Glomerular visceral epithelial cell (primary cell): ENCODE measurements at regions not wholly inside any gene's neighbourhood (a gene's known extent, or its start where the extent isn't known, plus 50 kb on each side); places are given as distances from the start of the nearest gene placed in this dataset.
"Not testable (repeated sequence)": the region's sequence is repeated elsewhere in the genome, so short reads cannot be mapped to it uniquely, and the experiment has no call there.

Experiments used
- DNase-seq: peaks from one replicate; pipeline ENCODE4 v3.0.0-alpha.2; 2016; ENCODE audit errors: extremely low spot score

DNA sequence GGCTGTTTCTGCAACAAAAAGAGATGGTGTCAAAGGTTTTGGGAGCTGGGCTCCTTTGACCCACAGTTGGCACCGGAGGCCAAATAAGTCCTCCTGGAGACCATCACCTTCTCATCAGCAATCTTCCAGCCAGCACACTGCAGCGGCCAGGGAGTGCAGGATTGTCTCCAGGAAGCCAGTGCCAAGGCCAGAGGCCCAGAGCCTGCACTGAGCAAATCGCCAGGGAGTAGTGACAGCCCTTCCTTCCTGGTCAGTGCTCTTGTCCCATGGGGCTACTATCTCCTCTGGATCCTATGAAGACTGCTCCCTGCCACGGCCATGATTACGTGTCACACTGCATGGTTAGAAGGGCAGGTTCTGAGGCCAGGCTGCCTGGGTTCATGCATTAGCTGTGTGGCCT lies 134.3 kb upstream of the CRHR1 start:
- DNase-seq = no peak

DNA sequence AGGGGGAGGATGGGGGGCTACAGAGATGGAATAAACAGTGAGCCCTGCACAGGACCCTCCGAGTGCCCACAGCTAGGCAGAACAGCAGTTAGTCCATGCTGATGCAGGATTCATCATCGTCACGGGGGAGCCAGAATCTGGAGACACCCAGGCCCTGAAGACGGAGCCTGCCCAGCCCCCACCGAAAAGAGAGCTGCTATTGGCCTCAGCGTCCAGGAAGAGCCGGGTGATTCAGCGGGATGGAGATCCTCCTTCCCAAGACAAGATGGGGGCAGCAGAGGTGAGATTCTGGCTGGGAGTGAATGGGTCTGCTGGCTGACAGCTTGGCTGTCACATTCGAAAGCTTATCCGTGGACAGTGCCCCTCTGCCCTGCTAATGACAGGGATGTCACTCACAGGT lies 133.6 kb upstream of the CRHR1 start:
- DNase-seq = no peak

DNA sequence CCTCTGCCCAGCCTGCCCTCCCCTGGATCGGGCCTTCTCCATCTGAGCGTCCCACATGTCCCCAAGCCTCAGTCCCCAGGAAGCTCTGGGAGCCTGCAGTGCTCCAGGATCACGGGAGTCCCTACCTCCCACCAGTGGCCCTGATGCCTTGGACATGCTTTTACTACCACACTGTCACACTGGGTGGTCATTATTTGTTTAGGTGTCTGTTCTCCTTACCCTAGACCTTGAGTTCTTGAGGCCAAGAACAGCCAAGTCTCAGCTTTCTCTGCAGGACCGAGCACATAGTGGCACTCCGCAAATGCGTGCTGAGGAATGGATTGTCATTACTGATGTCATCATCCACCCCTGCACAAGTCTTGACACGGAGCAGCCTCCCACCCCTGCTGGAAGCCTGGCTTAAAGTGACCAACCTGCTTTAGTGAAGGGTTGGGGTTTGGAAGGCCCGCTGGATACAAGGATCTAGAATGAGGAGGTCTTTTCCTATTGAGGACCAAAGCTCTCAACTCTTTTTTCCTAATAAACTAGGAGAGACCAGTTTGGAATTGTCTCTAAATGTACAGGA lies 132.9 kb upstream of the CRHR1 start:
- no peak for DNase-seq

DNA sequence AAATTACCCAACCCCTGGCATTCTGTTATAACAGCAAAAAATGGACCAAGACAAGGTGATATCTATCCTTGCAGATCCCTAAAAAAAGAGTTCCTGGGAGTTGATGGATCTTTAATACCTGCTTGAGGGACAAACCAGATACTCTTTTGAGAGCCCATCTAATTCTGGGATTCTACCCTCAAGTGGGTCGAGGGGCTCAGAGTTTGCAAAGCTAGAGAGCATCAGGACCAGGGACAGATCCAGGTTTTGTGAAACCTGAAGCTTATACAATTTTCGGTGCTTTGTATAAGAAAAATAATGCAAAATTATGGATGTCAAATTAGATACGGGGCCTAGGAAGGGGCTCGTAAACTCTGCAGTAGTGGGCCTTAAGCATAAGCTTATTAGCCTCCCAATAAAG lies 130.5 kb upstream of the CRHR1 start:
- DNase-seq = no peak

DNA sequence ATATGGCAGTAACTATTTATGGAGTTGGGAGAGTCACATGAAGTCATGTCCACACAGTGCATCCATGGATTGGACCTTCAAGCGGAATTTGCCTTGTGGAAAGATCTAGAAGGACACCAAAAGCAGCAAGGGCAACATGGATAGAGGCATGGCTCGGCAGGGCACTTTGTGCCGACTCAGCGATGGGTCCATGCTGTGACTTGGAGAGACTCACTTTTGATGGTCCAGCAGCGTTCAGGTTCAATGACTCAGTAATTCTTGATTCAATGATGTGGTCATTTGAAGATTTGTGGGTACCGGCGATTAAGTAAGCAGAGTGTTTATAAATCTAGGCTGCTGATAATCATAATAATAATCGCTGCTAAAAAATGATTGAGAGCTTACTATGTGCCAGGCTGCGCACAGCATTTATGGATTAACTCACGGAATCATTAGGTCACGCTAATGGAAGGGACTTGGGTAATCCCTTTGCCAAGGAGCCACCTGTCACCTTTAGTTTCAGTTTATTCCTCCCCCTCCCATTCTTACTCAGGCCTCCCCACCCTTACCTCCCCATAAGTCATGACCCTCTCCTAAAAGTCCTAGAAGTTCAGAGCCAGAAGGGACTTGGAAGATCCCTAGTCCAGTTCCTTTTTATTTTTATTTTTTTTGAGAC lies 127.5 kb upstream of the CRHR1 start:
- DNase-seq = no peak

DNA sequence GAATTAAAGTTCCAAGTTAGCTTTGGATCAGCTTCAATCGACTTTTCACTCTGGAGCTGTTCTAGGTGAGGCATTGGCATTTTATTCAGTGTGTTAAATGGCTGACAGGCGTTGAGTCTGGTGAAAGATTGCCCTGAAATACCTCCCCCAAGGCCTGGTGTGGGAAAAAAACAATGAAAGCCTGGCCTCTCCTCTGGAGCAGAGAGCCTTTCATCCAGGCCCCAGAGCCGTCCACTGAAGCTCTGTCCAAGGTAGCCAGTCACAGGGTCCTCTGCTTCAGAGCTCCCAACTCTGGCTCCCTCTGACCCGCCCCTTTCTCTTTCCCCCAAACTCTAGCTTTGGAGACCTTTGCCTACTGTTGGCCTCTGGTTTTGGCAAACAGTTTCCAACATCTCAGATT lies 123.6 kb upstream of the CRHR1 start:
- no peak for DNase-seq

DNA sequence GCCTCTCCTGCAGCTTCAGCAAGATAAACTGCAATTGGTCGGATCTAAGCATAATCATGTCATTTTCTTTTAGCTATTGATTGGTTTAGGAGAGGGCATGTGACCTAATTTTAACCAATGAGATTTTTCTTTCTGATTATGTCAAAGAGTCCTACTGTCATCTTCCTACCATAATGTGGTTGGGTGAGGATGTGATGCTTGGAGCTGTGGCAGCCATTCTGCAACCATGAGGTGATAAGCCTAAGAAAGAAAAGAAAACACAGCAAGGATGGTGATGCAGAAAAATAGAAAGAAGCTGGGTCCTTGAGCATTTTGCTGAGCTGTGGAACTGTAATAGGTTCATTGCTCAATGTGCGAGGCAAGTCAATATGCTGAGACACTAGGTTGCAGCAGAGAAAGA lies 121.7 kb upstream of the CRHR1 start:
- DNase-seq = no peak

DNA sequence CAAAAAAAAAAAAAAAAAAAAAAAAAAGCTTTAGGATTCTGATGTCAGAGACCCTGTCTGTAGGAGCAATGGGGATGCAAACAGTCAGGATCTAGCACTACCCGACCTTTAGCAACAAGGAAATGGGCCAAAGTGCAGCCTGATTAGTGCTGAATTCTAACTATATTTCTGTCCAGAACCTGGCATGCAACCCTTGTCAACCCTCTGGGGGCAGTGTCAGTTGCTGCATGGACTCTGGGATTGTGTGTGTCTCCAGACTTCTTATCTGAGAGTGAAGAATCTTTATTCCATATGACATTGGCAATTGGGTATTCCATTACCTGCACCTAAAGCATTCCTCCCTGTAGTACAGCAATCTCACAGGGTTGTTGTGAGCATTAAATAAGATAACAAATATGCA lies 120.3 kb upstream of the CRHR1 start:
- no peak for DNase-seq

DNA sequence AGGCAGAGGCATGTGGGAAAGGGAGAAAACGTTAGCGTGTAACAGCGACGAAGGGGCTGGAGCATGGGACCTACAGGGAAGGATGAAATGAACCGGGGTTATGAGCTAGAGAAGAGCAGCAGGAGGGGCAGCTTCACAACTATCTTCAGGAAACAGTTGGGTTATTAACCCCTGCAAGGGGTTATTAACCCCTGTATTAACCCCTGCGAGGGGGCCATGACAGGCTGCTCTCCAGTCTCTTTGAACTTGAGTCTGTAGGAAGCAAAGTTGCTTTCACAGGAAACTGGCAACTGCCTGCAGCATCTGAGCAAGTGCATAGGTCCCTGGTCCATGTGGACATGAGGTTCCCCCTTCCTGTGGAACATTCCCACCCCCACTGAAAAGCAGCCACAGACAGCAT lies 119.2 kb upstream of the CRHR1 start:
- DNase-seq = no peak

DNA sequence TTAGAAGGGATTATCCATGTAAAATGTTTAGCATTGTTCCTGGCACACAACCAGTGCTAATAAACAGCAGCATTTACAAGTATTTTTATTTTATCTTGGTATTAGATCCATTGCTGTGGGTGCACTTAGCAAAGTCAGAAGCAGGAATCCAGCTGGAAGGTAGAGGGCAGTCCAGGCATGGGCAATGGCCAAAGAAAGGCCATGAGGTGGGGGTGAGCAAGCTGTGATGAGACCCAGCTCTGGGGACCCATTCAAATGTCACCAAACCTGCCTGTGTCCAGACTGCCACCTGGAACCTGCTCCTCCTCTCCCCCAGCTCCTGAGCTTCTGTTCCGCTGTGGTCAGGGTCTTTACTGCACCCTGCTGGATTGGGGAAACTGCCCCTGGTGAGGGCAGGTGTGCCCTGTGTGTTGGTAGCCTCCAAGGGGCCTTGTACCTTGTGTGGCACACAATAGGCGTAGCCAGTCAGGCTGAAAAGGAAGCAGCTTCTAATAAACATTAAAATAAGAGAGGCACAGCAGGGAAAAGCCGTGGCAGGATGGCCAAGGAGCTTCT lies 118.0 kb upstream of the CRHR1 start:
- DNase-seq = no peak

DNA sequence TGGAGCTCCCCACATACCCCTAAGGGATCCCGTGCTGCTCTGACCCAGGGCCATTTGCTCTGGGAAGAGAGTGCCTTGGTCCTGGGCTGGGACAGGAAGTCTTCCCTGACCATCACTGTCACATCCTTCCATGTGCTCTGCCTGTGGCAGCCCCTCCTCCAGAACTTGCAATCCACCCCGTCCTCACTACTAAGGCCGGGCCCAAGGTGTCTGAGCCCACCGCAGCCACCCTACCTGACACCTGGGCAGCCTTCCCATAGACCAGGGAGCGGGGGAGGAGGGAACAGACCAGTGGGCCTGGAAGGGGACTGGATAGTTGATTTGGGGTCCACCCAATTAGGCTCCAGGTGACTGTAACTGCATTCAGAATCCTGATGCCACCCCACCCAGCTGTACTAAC lies 117.5 kb upstream of the CRHR1 start:
- no peak for DNase-seq

DNA sequence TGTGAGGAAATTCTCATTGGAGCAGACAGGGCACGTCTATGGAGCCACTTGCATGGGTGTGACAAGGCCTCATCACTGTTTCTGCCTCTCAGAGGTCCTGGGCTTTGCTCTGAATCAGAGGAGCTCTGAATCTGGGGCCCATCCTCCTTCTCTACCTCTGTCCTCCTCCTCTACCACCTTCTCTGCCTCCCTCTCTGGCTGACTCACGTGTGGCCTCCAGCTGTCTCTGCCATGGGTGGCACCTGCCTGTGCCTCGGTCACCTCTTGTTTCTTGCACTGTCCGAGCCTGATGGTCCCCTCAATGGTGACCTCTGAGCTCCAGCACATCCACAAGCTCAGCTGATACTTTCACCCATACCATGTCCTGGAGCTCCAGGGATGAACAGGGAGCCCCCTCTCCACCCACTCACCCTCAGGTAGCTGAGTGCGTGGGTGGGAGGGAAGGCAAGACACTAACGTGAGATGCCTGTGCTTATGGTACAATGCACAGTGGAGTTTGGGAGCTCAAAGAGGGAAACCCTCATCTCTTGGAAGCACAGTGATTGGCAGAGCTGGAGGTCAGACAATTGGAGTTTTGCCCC lies 116.4 kb upstream of the CRHR1 start:
- no peak for DNase-seq

DNA sequence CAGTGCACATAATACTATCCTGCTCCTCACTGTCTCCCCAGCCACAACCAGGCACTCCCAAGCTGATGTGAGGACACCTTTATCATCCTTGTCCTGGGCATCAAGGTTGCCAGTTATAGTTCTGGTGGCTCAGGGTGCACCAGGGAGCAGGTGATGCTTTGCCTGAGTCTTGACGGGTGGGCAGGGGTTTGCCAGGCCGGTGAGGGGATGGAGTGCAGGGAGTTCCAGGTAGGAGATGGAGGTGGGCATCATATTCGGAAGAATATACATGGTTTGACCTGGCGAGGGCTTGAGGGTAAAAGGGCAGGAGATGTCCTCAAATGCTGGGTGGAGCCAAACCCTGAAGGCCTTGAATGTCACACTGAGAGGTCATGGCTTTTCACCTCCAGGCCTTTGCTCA lies 115.8 kb upstream of the CRHR1 start:
- DNase-seq = no peak

DNA sequence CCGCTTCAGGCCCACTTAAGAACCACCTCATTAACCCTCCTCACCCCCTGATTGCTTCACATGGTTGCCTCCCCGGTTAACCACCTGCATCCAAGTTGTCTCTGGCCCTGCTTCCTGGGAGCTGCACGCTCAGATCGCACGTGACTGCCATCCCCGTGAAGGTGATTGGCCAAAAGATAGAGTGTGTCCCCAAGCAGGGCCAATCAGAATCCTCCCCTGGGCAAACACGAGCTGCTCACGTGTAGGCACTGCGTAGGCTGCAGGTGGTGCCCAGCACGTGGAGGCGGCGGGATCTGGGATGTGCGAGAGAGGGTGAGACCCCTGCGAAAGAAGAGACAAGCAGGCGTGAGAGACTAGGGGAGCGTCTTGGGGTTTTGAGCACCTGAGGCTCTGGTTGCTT lies 111.8 kb upstream of the CRHR1 start:
- no peak for DNase-seq

DNA sequence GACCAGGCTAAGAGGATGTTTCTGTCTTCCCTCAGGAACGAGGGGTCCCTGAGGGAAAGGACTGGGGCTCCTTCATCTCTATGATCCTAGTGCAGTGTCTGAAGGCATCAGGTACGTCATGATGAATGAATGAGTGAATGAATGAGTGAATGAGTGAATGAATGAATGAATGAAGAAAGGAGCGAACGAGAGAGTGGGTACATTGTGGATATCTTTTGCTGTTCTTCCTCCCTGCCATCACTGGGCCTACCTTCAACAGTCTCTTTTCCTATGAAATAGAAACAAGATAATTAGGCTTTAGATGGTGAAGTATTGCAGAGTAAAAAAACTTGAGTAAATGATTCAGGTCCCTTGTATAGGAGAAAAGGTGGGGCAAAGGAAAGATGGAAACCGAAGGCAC lies 111.3 kb upstream of the CRHR1 start:
- DNase-seq = no peak

DNA sequence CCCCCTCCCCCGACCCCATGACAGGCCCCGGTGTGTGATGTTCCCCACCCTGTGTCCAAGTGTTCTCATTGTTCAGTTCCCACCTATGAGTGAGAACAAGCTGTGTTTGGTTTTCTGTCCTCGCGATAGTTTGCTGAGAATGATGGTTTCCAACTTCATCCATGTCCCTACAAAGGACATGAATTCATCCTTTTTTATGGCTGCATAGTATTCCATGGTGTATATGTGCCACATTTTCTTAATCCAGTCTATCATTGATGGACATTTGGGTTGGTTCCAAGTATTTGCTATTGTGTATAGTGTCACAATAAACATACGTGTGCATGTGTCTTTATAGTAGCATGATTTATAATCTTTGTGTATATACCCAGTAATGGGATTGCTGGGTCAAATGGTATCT lies 110.4 kb upstream of the CRHR1 start:
- DNase-seq = not testable (repeated sequence)

DNA sequence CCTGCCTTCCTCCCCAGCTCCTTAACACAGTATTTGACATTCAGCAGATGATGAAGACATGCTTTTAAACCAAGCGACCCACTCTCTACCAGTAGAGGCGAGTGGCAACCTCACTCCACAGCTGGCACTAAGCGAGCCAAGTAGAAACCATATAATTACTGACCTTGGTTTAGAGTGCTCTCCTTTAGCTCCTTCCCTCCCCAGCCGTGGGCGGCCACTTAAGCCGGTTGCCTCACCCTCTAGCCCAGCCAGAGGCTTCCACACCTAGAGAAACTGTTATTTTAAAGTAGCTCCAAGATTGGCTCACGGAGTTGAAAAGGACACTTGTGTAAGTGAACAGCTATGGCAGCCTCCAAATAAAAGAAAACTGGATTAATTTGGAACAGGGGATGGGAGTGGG lies 109.1 kb upstream of the CRHR1 start:
- DNase-seq = no peak

DNA sequence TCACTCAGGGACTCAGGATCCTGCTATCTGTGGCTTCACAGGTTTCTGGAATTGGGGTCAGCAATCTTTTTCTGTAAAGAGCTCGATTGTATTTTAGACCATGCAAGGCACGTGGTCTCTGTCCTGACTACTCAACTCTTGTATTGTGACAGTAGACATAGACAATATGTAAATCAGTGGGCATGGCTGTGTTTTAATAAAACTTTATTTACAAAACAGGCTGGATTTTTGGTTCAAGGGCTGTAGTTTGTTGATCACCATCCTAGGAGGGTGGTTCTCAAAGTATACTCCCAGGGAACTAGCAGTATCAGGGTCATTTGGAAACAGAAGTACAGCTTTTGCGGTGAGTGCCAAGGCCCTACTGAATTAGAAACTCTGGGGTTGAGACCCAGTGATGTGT lies 108.2 kb upstream of the CRHR1 start:
- no peak for DNase-seq

DNA sequence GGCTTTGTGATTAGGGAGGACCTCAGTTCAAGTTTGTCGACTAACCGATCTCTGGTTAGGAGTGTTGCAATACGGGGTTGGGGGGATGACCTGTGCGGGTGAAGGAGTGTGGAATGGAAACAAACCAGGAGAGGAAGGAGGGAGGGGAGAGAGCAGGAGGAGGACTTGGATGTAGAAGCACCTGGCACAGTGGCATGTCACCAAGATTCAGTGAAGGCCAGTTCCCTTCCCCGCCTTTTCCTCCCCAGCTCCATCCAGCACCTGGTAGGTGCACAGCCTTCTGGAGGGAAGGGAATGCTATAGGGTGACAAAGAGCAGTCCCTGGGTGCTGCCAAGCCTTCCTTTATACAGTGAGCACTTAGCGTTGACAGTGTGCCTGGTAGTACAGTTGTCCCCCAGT lies 107.4 kb upstream of the CRHR1 start:
- DNase-seq = no peak

DNA sequence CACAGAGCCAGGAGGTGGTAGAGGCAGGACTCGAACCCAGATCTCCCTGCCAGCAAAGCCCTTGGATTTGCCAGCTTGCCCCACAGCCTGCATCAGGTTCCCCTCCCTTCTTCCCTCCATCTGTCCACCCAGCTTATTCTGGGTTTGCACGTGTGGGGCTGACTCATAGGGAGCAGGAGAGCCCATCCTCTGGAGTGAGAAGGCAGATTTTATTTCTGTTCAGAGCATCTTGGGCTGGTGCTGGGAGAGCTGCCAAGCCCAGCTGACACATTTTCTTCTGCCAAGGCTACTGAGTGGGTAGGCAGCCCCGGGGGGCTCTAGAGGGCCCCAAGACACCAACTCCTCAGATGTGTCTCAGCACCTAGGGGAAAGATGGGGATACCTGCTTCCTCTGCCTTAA lies 106.3 kb upstream of the CRHR1 start:
- no peak for DNase-seq

DNA sequence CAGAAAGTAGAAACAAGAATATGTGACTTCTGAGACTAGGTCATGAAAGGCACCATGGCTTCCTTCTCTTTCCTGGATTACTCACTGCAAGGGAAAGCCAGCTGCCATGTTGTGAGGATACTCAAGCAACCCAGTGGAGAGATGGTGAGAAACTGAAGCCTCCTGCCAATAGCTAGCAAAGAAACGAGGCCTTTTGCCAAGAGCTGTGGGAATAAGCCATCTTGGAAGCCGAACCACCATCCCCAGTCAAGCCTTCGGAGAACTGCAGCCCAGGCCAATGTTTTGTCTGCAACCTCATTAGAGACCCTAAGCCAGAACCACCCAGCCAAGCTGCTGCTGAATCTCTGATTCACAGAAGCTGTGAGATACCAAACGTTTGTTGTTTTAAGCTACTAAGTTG lies 104.7 kb upstream of the CRHR1 start:
- DNase-seq = no peak

DNA sequence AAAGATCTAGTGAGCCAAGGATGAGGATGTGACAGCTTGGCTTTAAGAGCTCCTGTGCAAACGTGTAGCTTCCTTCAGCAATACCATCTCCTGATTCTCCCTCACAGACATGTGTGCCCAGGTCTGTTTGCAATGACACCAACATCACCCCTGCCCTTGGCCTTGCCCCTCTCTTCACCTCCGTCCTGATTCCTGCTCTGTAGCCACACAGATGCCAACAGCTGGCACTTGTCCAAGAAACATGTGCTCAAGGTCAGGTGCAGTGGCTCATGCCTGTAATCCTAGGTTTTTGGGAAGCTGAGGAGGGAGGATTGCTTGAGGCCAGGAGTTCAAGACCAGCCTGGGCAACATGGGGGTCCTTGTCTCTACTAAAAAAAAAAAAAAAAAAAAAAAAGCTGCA lies 103.8 kb upstream of the CRHR1 start:
- no peak for DNase-seq

DNA sequence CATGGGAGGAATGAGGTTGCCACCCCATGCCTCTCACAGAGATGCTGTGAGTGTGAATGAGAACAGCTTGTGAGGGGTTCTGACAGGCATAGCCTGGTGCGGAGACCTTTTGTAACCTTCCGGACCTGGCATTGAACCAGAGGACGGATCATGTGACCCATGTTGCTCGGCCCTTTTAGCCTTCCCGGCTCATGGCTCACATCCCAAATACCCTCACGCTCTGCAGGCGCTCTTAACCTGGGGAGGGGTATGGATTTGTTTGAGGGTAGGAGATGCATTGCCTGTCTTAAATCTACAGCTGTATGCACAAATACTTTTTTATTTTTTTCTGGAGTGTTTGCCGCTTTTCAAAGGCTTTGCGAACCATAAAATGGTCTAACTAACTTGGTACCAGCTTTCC lies 102.4 kb upstream of the CRHR1 start:
- DNase-seq = no peak

DNA sequence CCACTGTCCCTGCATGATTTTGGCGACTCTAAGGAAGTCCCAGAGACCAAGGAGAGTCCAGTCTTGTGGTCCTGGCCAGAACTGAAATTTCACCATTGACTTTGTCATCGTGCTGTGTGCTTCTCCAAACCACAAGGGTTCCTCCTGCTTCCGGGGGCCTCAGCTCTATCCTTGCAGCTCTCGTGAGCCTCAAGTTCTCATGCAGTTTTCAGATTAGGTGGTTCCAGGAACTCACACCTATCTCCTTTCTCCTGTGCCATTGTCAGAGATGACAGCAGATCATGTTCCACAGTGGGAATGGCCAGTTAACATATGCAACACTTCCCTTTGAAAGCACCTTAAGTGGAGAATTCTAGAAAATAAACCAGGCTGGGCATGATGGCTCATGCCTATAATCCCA lies 97.9 kb upstream of the CRHR1 start:
- DNase-seq = no peak
